CD14-positive monocyte (primary cell): ENCODE measurements at regions not wholly inside any gene's neighbourhood (a gene's known extent, or its start where the extent isn't known, plus 50 kb on each side); places are given as distances from the start of the nearest gene placed in this dataset.

Source experiments
- DNase-seq, 3 donors: peaks; one replicate each; pipeline ENCODE4 v3.0.0-alpha.2; 2011 to 2022
- H2AFZ ChIP-seq: 2 replicates; pipeline ENCODE4 v1.6.0; 2012; ENCODE audit warnings: mild to moderate bottlenecking, low read depth, low read length, inconsistent platforms; ENCODE audit not compliant: insufficient read depth, poor library complexity, severe bottlenecking
- H3K27ac ChIP-seq, 2 donors: 1 replicate in 1 of 2; 2 replicates in 1 of 2; pipeline ENCODE4 v1.5.1; 2012 to 2013; ENCODE audit warnings: low read length in 2 of 2, control low read depth in 1 of 2, inconsistent platforms in 1 of 2, low read depth in 1 of 2, mild to moderate bottlenecking in 1 of 2
- H3K27me3 ChIP-seq, 2 donors: one replicate each; pipeline versions ENCODE4 v1.6.0 to v1.6.1; 2011 to 2013; ENCODE audit warnings: low read length in 2 of 2; ENCODE audit not compliant: control insufficient read depth in 2 of 2, insufficient read depth in 2 of 2
- H3K36me3 ChIP-seq, 2 donors: replicated peaks in 1 of 2; 1 replicate in 1 of 2; 2 replicates in 1 of 2; pipeline versions ENCODE4 v1.5.1 to v1.6.1; 2012 to 2013; ENCODE audit warnings: low read length in 2 of 2, control low read depth in 1 of 2, inconsistent platforms in 1 of 2, mild to moderate bottlenecking in 1 of 2; ENCODE audit not compliant: insufficient read depth in 2 of 2, control insufficient read depth in 1 of 2
- H3K4me1 ChIP-seq, 2 donors: 1 replicate in 1 of 2; 2 replicates in 1 of 2; pipeline versions ENCODE4 v1.5.1 to v1.6.1; 2012 to 2013; ENCODE audit warnings: low read length in 2 of 2, control low read depth in 1 of 2, inconsistent platforms in 1 of 2, mild to moderate bottlenecking in 1 of 2, moderate library complexity in 1 of 2; ENCODE audit not compliant: insufficient read depth in 2 of 2, control insufficient read depth in 1 of 2
- H3K4me2 ChIP-seq: replicated peaks from 2 replicates; pipeline ENCODE3; 2012; ENCODE audit warnings: low read length, moderate library complexity, mild to moderate bottlenecking; ENCODE audit not compliant: poor library complexity, severe bottlenecking; ENCODE audit errors: extremely low read depth
- H3K4me3 ChIP-seq, 3 experiments: fragments of 200-600 bp in 1 of 3; sonication (generic) in 1 of 3; replicated peaks in 1 of 3; 1 replicate in 2 of 3; 2 replicates in 1 of 3; pipeline ENCODE4 v1.5.1; 2011 to 2013; ENCODE audit warnings: low read length in 3 of 3, mild to moderate bottlenecking in 3 of 3, control low read depth in 2 of 3, low read depth in 2 of 3, inconsistent platforms in 1 of 3, moderate library complexity in 1 of 3
- H3K79me2 ChIP-seq: 2 replicates; pipeline ENCODE4 v1.6.0; 2012; ENCODE audit warnings: mild to moderate bottlenecking, control low read depth, inconsistent platforms, low read length, moderate library complexity; ENCODE audit not compliant: insufficient read depth
- H3K9ac ChIP-seq: 2 replicates; pipeline ENCODE4 v1.6.0; 2017; ENCODE audit warnings: low read length, mild to moderate bottlenecking; ENCODE audit not compliant: insufficient read depth, poor library complexity, severe bottlenecking
- H3K9me3 ChIP-seq, 2 donors: replicated peaks in 1 of 2; 1 replicate in 1 of 2; 2 replicates in 1 of 2; pipeline versions ENCODE4 v1.5.1 to v1.6.1; 2012 to 2013; ENCODE audit warnings: low read length in 2 of 2, control low read depth in 1 of 2; ENCODE audit not compliant: control insufficient read depth in 1 of 2, insufficient read depth in 1 of 2
- H4K20me1 ChIP-seq: 2 replicates; pipeline ENCODE4 v1.6.0; 2012; ENCODE audit warnings: mild to moderate bottlenecking, low read length, control low read depth, moderate library complexity; ENCODE audit not compliant: insufficient read depth
- H3K27ac Mint-ChIP-seq, 7 donors: one replicate each; pipeline ENCODE4 v1.8.0; 2020; ENCODE audit warnings: mild to moderate bottlenecking in 7 of 7, mixed read lengths in 7 of 7, moderate library complexity in 6 of 7, inconsistent platforms in 2 of 7
- H3K27me3 Mint-ChIP-seq, 3 donors: one replicate each; pipeline ENCODE4 v1.8.0; 2021 to 2022; ENCODE audit warnings: low read depth in 3 of 3, mild to moderate bottlenecking in 3 of 3, mixed read lengths in 3 of 3, moderate library complexity in 3 of 3, inconsistent platforms in 1 of 3
- H3K36me3 Mint-ChIP-seq, 2 donors: one replicate each; pipeline ENCODE4 v1.8.0; 2020; ENCODE audit warnings: mixed read lengths in 2 of 2, inconsistent platforms in 1 of 2, mild to moderate bottlenecking in 1 of 2
- H3K4me1 Mint-ChIP-seq: one replicate; pipeline ENCODE4 v1.8.0; 2020; ENCODE audit warnings: mild to moderate bottlenecking, mixed read lengths
- H3K4me3 Mint-ChIP-seq, 2 donors: one replicate each; pipeline ENCODE4 v1.8.0; 2020; ENCODE audit warnings: mild to moderate bottlenecking in 2 of 2, mixed read lengths in 2 of 2, moderate library complexity in 1 of 2
- H3K9me3 Mint-ChIP-seq, 7 donors: one replicate each; pipeline ENCODE4 v1.8.0; 2020 to 2022; ENCODE audit warnings: mixed read lengths in 7 of 7, mild to moderate bottlenecking in 6 of 7, moderate library complexity in 6 of 7, inconsistent platforms in 2 of 7
- CTCF ChIP-seq: fragments of 200-600 bp; IDR thresholded peaks from one replicate; pipeline ENCODE4 v1.8.0; 2022; ENCODE audit warnings: antibody characterized with exemption, mild to moderate bottlenecking
- WGBS: methylation state at CpG from one replicate; pipeline ENCODE4 v1.1.5; 2013; ENCODE audit warnings: missing lambda C conversion rate; ENCODE audit not compliant: insufficient coverage; 5-methylcytosine and 5-hydroxymethylcytosine counted together
- intact Hi-C, 2 donors: fragments of 100-400 bp; cut with micrococcal nuclease; formaldehyde crosslinking; loops; one replicate each; pipeline versions ENCODE4 v1.15.0 to v1.15.1; 2023

GRCh38 chr1:184820956-184821355, 66.3 kb upstream of the EDEM3 start:
- Histone ChIP-seq H3K79me2 (no peaks in the 10 kb centered on the region), H3K36me3 (peaks cover 44 to 66% of the 10 kb centered on the region in 2 donors), H3K9ac (no peak overlapping the region), H3K4me2 (no peak overlapping the region), H2AFZ (no peak overlapping the region), H3K4me1 (peaks cover 29 to 31% of the 10 kb centered on the region in 2 donors), H3K9me3 (no peaks in the 10 kb centered on the region), H3K27ac (no peak overlapping the region), H3K4me3 (no peak overlapping the region), H4K20me1 (no peaks in the 10 kb centered on the region), H3K27me3 (no peaks in the 10 kb centered on the region)
- Mint-ChIP-seq H3K4me1 (peaks cover 31% of the 10 kb centered on the region), H3K4me3 (no peak overlapping the region), H3K27ac (no peak overlapping the region), H3K36me3 (peaks cover 66 to 67% of the 10 kb centered on the region in 2 donors), H3K27me3 (peaks cover 0 to 2% (median 1%) of the 10 kb centered on the region in 3 donors), H3K9me3 (peaks cover 0 to 3% (median 1%) of the 10 kb centered on the region in 7 donors)
- 100% methylated on average over 1 of the region's 5 CpGs for WGBS
- intact Hi-C loops = no loop called here
- no peak for TF ChIP-seq CTCF
- no peak for DNase-seq

- WGBS = 100% methylated on average over 3 of the region's 7 CpGs
- H3K4me1 Mint-ChIP-seq = peaks cover 24% of the 10 kb centered on the region
- H3K4me3 Mint-ChIP-seq = no peak overlapping the region
- intact Hi-C loops = no loop called here
- Histone ChIP-seq H3K27ac (no peak overlapping the region), H3K9ac (no peak overlapping the region), H3K79me2 (no peaks in the 10 kb centered on the region), H4K20me1 (no peaks in the 10 kb centered on the region), H3K27me3 (no peaks in the 10 kb centered on the region), H2AFZ (no peak overlapping the region), H3K9me3 (no peaks in the 10 kb centered on the region), H3K4me1 (peaks cover 23 to 24% of the 10 kb centered on the region in 2 donors), H3K36me3 (peaks cover 48 to 72% of the 10 kb centered on the region in 2 donors), H3K4me3 (no peak overlapping the region), H3K4me2 (no peak overlapping the region)
- H3K36me3 Mint-ChIP-seq = peaks cover 72% of the 10 kb centered on the region in 2 donors
- peak overlapping the region in 1 of 7 donors; percentile 1 for H3K27ac Mint-ChIP-seq
- no peak for TF ChIP-seq CTCF
- H3K27me3 Mint-ChIP-seq = peaks cover 0 to 2% (median 1%) of the 10 kb centered on the region in 3 donors
- no peak for DNase-seq
- peaks cover 0 to 3% (median 1%) of the 10 kb centered on the region in 7 donors for H3K9me3 Mint-ChIP-seq
These were observed 65.6 kb upstream of the EDEM3 start for GRCh38 chr1:184820218-184820750.
